ENCODE measurements at regions not wholly inside any gene's neighbourhood (a gene's known extent, or its start where the extent isn't known, plus 50 kb on each side); places are given as distances from the start of the nearest gene placed in this dataset.
"Not testable (repeated sequence)": the region's sequence is repeated elsewhere in the genome, so short reads cannot be mapped to it uniquely, and the experiment has no call there.

GRCh38 chrX:23061116-23061515 is 61.4 kb downstream of the DDX53 start:
- ChIA-PET CTCF (no interaction called here), POLR2A (no interaction called here)
- TF ChIP-seq, protein P1, sequence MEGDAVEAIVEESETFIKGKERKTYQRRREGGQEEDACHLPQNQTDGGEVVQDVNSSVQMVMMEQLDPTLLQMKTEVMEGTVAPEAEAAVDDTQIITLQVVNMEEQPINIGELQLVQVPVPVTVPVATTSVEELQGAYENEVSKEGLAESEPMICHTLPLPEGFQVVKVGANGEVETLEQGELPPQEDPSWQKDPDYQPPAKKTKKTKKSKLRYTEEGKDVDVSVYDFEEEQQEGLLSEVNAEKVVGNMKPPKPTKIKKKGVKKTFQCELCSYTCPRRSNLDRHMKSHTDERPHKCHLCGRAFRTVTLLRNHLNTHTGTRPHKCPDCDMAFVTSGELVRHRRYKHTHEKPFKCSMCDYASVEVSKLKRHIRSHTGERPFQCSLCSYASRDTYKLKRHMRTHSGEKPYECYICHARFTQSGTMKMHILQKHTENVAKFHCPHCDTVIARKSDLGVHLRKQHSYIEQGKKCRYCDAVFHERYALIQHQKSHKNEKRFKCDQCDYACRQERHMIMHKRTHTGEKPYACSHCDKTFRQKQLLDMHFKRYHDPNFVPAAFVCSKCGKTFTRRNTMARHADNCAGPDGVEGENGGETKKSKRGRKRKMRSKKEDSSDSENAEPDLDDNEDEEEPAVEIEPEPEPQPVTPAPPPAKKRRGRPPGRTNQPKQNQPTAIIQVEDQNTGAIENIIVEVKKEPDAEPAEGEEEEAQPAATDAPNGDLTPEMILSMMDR (IDR thresholded peaks at IDR 0.05; ENCODE audit: control extremely low read depth, extremely low read depth, low read depth, missing control alignments) = no peak
- DNase-seq (ENCODE audit: extremely low spot score) = no peak

DNA sequence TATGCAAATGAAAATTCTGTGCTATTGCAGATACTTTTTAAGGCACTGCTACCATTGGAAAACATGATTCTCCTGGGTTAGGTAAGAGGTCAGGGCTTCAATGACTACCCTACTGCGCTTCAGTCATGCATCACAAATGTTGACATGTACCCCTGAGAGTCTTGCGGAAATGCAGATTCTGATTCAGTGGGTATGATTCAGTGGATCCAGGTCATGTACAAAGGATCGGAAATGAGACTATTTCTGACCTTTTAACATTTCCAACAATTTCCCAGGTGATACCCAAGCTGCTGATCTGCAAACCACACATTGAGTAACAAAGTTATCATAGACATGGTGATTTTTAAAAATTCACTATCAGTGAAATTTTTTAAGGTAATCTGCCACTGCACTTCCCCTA is 62.6 kb downstream of the DDX53 start:
- ChIA-PET CTCF (no interaction called here), POLR2A (no interaction called here)
- TF ChIP-seq, protein P1 (IDR thresholded peaks at IDR 0.05; ENCODE audit: control extremely low read depth, extremely low read depth, low read depth, missing control alignments) = no peak
- no peak for DNase-seq (ENCODE audit: extremely low spot score)

GRCh38 chrX:23066588-23067281 is 67.0 kb downstream of the DDX53 start:
- TF ChIP-seq, protein P1 (IDR thresholded peaks at IDR 0.05; ENCODE audit: control extremely low read depth, extremely low read depth, low read depth, missing control alignments) = no peak
- CTCF ChIA-PET = no interaction called here
- peak; percentile 19 for DNase-seq (ENCODE audit: extremely low spot score)
- POLR2A ChIA-PET = no interaction called here

- DNase-seq (ENCODE audit: extremely low spot score); CTCF ChIA-PET; POLR2A ChIA-PET: not testable (repeated sequence)
These were observed 75.7 kb downstream of the DDX53 start for GRCh38 chrX:23075461-23075860.

DNA sequence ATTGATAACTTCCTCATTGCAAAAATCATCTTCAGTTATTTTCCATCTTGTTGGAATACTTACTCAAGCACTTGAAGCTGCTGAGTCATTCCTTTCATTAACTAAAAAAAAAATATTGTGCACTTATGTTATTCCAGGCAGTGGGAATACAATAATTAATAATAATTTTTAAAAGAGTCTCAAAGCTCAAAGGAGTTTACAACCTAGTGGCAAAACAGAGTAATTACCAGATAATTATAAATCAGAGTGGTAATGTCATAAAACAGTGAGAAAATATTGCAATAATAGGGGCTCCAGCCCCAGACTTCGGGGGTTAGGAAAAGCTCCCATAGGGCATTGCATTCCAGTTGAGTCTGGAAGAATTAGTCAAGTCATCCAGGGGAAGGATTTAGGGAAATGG is 79.6 kb downstream of the DDX53 start:
- ChIA-PET POLR2A (no interaction called here), CTCF (no interaction called here)
- DNase-seq (ENCODE audit: extremely low spot score) = no peak
- TF ChIP-seq, protein P1 (IDR thresholded peaks at IDR 0.05; ENCODE audit: control extremely low read depth, extremely low read depth, low read depth, missing control alignments) = no peak

DNA sequence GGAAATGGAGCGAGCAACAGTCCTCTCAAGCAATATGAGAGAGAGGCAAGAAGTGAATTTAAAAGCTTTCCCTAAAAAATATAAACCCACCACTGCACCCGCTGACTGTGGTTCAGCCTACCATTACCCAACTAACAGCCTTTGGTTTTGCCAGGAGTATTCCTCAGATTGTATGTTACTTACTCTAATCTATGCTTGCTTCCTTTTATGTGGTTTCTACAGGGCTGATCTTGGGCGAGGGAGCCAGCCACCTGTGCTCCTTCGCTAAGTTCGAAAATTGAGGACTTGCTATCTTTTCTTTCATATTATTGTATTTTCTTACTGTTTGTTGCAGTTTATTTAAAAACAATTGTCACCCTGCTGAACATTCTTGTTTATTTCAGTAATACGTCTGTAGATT is 101.1 kb downstream of the DDX53 start:
- CTCF ChIA-PET = interaction anchor here (1.2 kb wide), 1 partner anchor 9 kb away, joined by 3 read pairs; no protein-coding TSS in a partner anchor
- DNase-seq (ENCODE audit: extremely low spot score) = no peak
- TF ChIP-seq, protein P1 (IDR thresholded peaks at IDR 0.05; ENCODE audit: control extremely low read depth, extremely low read depth, low read depth, missing control alignments) = no peak
- POLR2A ChIA-PET = no interaction called here

- ChIA-PET POLR2A (no interaction called here), CTCF (no interaction called here)
- TF ChIP-seq, protein P1 (IDR thresholded peaks at IDR 0.05; ENCODE audit: control extremely low read depth, extremely low read depth, low read depth, missing control alignments) = no peak
- DNase-seq (ENCODE audit: extremely low spot score) = no peak
These were observed 103.8 kb downstream of the DDX53 start for GRCh38 chrX:23103546-23103945.
